Kidney (tissue), 13 donors: ENCODE measurements at regions not wholly inside any gene's neighbourhood (a gene's known extent, or its start where the extent isn't known, plus 50 kb on each side); places are given as distances from the start of the nearest gene placed in this dataset.
A peak's percentile ranks its signal among the peaks of the same experiment; 100 is the strongest.

Experiments
- DNase-seq, 5 donors: peaks; one replicate each; pipeline ENCODE4 v3.0.0-alpha.2; 2013 to 2020
- FAIRE-seq: peaks from 2 replicates; lab custom pipeline; 2012; peaks lifted over from hg19 to GRCh38; lab: Jason Lieb, UNC
- H3K27ac ChIP-seq, 2 donors: one replicate each; pipeline ENCODE4 v1.7.0; 2013; ENCODE audit warnings: low read depth in 2 of 2, low read length in 2 of 2, inconsistent platforms in 1 of 2
- H3K27me3 ChIP-seq: one replicate; pipeline ENCODE4 v1.7.1; 2013; ENCODE audit warnings: low read length, inconsistent platforms; ENCODE audit not compliant: control insufficient read depth, insufficient read depth
- H3K36me3 ChIP-seq, 3 donors: one replicate each; pipeline versions ENCODE4 v1.7.0 to v1.7.1; 2013; ENCODE audit warnings: low read length in 3 of 3, control low read depth in 1 of 3, inconsistent platforms in 1 of 3; ENCODE audit not compliant: insufficient read depth in 3 of 3, control insufficient read depth in 2 of 3
- H3K4me1 ChIP-seq, 3 donors: one replicate each; pipeline versions ENCODE4 v1.7.0 to v1.7.1; 2013; ENCODE audit warnings: low read length in 3 of 3, inconsistent platforms in 1 of 3, low read depth in 1 of 3; ENCODE audit not compliant: control insufficient read depth in 2 of 3, insufficient read depth in 2 of 3
- H3K4me3 ChIP-seq, 3 donors: one replicate each; pipeline versions ENCODE4 v1.7.0 to v1.8.1; 2013; ENCODE audit warnings: low read length in 3 of 3, control low read depth in 1 of 3, inconsistent platforms in 1 of 3
- H3K9ac ChIP-seq, 3 donors: one replicate each; pipeline versions ENCODE4 v1.7.0 to v1.7.1; 2013; ENCODE audit warnings: low read length in 3 of 3, control low read depth in 1 of 3, inconsistent platforms in 1 of 3
- H3K9me3 ChIP-seq, 3 donors: one replicate each; pipeline versions ENCODE4 v1.7.0 to v1.7.1; 2013; ENCODE audit warnings: low read length in 3 of 3, control low read depth in 1 of 3, inconsistent platforms in 1 of 3; ENCODE audit not compliant: control insufficient read depth in 2 of 3, insufficient read depth in 1 of 3
- intact Hi-C: fragments of 100-400 bp; cut with DNase I; formaldehyde crosslinking; loops from one replicate; pipeline ENCODE4 v1.11.1; 2022
- TF ChIP-seq, protein P1 (sequence below): IDR thresholded peaks from 3 replicates; pipeline ENCODE4 v1.5.1; 2012; ENCODE audit warnings: mild to moderate bottlenecking, moderate library complexity, borderline replicate concordance; ENCODE audit not compliant: insufficient read depth; ENCODE audit errors: extremely low read depth
- donor health status: control.
- donor health status: control.
- donor health status: control.
- donor health status: control.
- donor health status: control.
- donor health status: DM: yes; HTN: yes; CAD: no.
- donor health status: Normal renal cell carcinoma (clear cell type).

DNA sequence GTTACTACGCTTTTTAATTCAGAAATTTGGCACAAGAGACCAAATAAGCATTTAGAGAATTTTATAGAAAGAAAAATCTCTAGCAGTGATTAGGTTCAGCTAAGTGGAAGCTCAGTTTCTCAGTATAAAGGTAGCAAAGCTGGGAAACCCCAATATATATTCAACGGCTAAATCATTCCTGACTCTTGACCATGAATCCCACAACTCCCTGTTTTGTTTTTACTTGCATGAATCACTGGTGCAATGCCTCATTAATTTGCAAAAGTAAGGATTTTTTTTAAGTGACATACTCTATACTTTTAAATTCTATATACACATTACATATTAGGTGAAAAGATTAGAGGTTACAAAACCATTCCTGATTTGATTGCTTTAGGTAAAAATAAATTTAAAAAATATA is 74.3 kb upstream of the PLEKHG7 start:
- no peak for FAIRE-seq
- no peak overlapping the region for H3K27ac ChIP-seq
- TF ChIP-seq, protein P1, sequence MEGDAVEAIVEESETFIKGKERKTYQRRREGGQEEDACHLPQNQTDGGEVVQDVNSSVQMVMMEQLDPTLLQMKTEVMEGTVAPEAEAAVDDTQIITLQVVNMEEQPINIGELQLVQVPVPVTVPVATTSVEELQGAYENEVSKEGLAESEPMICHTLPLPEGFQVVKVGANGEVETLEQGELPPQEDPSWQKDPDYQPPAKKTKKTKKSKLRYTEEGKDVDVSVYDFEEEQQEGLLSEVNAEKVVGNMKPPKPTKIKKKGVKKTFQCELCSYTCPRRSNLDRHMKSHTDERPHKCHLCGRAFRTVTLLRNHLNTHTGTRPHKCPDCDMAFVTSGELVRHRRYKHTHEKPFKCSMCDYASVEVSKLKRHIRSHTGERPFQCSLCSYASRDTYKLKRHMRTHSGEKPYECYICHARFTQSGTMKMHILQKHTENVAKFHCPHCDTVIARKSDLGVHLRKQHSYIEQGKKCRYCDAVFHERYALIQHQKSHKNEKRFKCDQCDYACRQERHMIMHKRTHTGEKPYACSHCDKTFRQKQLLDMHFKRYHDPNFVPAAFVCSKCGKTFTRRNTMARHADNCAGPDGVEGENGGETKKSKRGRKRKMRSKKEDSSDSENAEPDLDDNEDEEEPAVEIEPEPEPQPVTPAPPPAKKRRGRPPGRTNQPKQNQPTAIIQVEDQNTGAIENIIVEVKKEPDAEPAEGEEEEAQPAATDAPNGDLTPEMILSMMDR: no peak

DNA sequence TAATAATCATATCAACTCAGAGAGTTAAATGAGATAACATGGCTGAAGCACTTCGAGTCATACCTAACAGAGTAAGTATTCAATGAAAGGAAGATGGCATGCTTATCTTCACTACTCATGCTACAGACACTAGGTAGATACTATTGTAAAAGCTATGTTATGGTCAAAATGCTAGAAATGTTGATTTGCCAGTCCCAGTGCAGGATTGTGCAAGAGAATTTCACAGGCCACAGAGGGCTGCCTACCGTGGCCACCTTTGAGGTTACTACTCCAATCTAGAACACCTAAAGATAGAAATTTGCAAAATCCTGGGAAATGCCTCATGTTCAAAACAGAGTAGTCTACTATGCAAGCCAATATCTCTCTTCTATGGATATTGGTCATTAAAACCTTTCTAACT is 75.3 kb upstream of the PLEKHG7 start:
- intact Hi-C loops: no loop called here
- DNase-seq (no peak), FAIRE-seq (no peak)
- TF ChIP-seq, protein P1: no peak
- no peak overlapping the region for H3K27ac ChIP-seq
- no peak overlapping the region for H3K4me3 ChIP-seq
- H3K9me3 ChIP-seq: no peaks in the 10 kb centered on the region
- peaks cover 0 to 4% (median 3%) of the 10 kb centered on the region in 3 donors for H3K4me1 ChIP-seq
- H3K36me3 ChIP-seq: no peaks in the 10 kb centered on the region
- no peaks in the 10 kb centered on the region for H3K27me3 ChIP-seq
- no peak overlapping the region for H3K9ac ChIP-seq

More for the DNA sequence above, 74.3 kb upstream of the PLEKHG7 start:
- DNase-seq: peak in 2 of 5 donors; percentile 44 to 48
- H3K9me3 ChIP-seq: no peaks in the 10 kb centered on the region
- H3K9ac ChIP-seq: no peak overlapping the region
- H3K27me3 ChIP-seq: no peaks in the 10 kb centered on the region
- peaks cover 0 to 4% (median 3%) of the 10 kb centered on the region in 3 donors for H3K4me1 ChIP-seq
- no peak overlapping the region for H3K4me3 ChIP-seq
- H3K36me3 ChIP-seq: no peaks in the 10 kb centered on the region
- intact Hi-C loops: no loop called here

DNA sequence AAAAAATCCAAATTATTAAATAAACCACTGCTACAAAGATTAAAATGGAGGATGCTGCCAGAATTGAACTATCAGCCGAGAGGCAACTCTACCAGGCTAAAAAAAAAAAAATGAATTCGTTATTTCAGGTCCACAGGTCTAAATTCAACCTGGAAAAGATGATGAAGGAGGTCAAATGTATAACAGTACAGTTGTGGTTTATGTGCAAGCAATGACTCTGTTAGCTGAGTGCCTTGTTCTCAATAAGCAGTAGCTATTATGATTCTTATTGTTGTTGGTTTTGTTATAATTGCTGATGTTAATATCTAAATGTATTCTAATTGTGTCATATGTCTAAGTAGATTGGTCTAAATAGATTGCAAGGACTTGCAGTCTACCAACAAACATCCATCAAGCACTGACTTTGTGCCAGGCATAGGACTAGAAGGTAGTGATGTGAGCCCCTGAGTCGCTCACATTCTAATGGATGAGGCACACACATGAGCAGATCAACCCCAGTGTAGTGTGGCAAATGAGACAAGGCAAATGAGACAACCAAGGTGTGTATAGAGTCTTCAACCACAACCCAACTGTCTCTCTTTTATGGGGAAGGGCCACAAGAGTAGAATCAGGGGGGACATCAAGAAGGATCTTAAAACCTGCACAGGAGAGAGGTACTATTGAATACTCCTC is 77.0 kb upstream of the PLEKHG7 start:
- FAIRE-seq (no peak), DNase-seq (no peak)
- H3K4me3 ChIP-seq: no peak overlapping the region
- H3K9ac ChIP-seq: no peak overlapping the region
- peaks cover 0 to 4% (median 3%) of the 10 kb centered on the region in 3 donors for H3K4me1 ChIP-seq
- TF ChIP-seq, protein P1: no peak
- H3K9me3 ChIP-seq: no peaks in the 10 kb centered on the region
- no peaks in the 10 kb centered on the region for H3K27me3 ChIP-seq
- no peak overlapping the region for H3K27ac ChIP-seq
- no peaks in the 10 kb centered on the region for H3K36me3 ChIP-seq
- intact Hi-C loops: no loop called here
